B cell (primary cell): ENCODE measurements at regions not wholly inside any gene's neighbourhood (a gene's known extent, or its start where the extent isn't known, plus 50 kb on each side); places are given as distances from the start of the nearest gene placed in this dataset.

ENCODE experiments used
- ATAC-seq: fragments of 200-7000 bp; cut with Tn5 transposase; one replicate; pipeline ENCODE4 v1.10.0; 2021; ENCODE audit warnings: low read depth, mild to moderate bottlenecking, moderate number of reproducible peaks, moderate library complexity
- CTCF ChIA-PET: fragments of 350-600 bp; sonication (Branson Sonifier 250); formaldehyde crosslinking; loops from one replicate; lab custom pipeline; 2021; ENCODE audit warnings: antibody characterized with exemption, inconsistent platforms; lab: Charles Lee
- POLR2A ChIA-PET: fragments of 350-600 bp; sonication (Branson Sonifier 250); formaldehyde crosslinking; loops from one replicate; lab custom pipeline; 2021; ENCODE audit warnings: antibody characterized with exemption; lab: Charles Lee
- DNase-seq: peaks from one replicate; pipeline ENCODE4 v3.0.0; 2013
- H2AFZ ChIP-seq: 2 replicates; pipeline ENCODE4 v1.6.1; 2012; ENCODE audit warnings: mild to moderate bottlenecking, low read depth, low read length; ENCODE audit not compliant: insufficient read depth, poor library complexity, severe bottlenecking
- H3K27ac ChIP-seq, 2 donors: 1 replicate in 1 of 2; 2 replicates in 1 of 2; pipeline ENCODE4 v1.5.1; 2012 to 2013; ENCODE audit warnings: low read length in 2 of 2, mild to moderate bottlenecking in 2 of 2, moderate library complexity in 1 of 2
- H3K27me3 ChIP-seq, 4 experiments: fragments of 200-600 bp in 1 of 4; sonication (generic) in 1 of 4; replicated peaks in 1 of 4; 1 replicate in 2 of 4; 2 replicates in 2 of 4; pipeline versions ENCODE4 v1.6.1 to v1.7.0; 2013 to 2016; ENCODE audit warnings: low read length in 3 of 4, mild to moderate bottlenecking in 2 of 4, mixed read lengths in 1 of 4, moderate library complexity in 1 of 4; ENCODE audit not compliant: insufficient read depth in 4 of 4, control insufficient read depth in 3 of 4; ENCODE audit errors: control extremely low read depth in 1 of 4
- H3K36me3 ChIP-seq, 2 experiments: replicated peaks in 1 of 2; 1 replicate in 1 of 2; 2 replicates in 1 of 2; pipeline versions ENCODE4 v1.6.1 to v1.7.1; 2013; ENCODE audit warnings: low read length in 1 of 2; ENCODE audit not compliant: insufficient read depth in 2 of 2, control insufficient read depth in 1 of 2; ENCODE audit errors: control extremely low read depth in 1 of 2, extremely low read depth in 1 of 2
- H3K4me1 ChIP-seq, 2 donors: fragments of 200-600 bp in 1 of 2; sonication (generic) in 1 of 2; 1 replicate in 1 of 2; 2 replicates in 1 of 2; pipeline versions ENCODE4 v1.5.1 to v1.6.1; 2013 to 2017; ENCODE audit warnings: low read length in 2 of 2; ENCODE audit not compliant: control insufficient read depth in 2 of 2, insufficient read depth in 2 of 2
- H3K4me2 ChIP-seq: replicated peaks from 2 replicates; pipeline ENCODE3; 2012; ENCODE audit warnings: mild to moderate bottlenecking, low read depth, low read length; ENCODE audit not compliant: poor library complexity, severe bottlenecking
- H3K4me3 ChIP-seq, 5 experiments: fragments of 200-600 bp in 1 of 5; sonication (generic) in 1 of 5; 1 replicate in 3 of 5; 2 replicates in 2 of 5; pipeline versions ENCODE4 v1.5.1 to v1.7.0; 2011 to 2016; ENCODE audit warnings: low read length in 4 of 5, mild to moderate bottlenecking in 4 of 5, low read depth in 2 of 5, control low read depth in 1 of 5, moderate library complexity in 1 of 5; ENCODE audit not compliant: insufficient read depth in 1 of 5; ENCODE audit errors: control extremely low read depth in 1 of 5, extremely low read depth in 1 of 5
- H3K79me2 ChIP-seq: fragments of 200-600 bp; sonication (generic); one replicate; pipeline ENCODE4 v1.6.0; 2016; ENCODE audit warnings: low read length; ENCODE audit not compliant: control insufficient read depth, insufficient read depth
- H3K9ac ChIP-seq: fragments of 200-600 bp; sonication (generic); 2 replicates; pipeline ENCODE4 v1.6.1; 2017; ENCODE audit warnings: mild to moderate bottlenecking, low read length, moderate library complexity
- H3K9me3 ChIP-seq, 3 donors: one replicate each; pipeline versions ENCODE4 v1.6.1 to v1.7.1; 2013; ENCODE audit warnings: low read length in 2 of 3; ENCODE audit not compliant: control insufficient read depth in 2 of 3, insufficient read depth in 1 of 3; ENCODE audit errors: control extremely low read depth in 1 of 3
- H4K20me1 ChIP-seq: 2 replicates; pipeline ENCODE4 v1.6.0; 2012; ENCODE audit warnings: mild to moderate bottlenecking, low read length; ENCODE audit not compliant: insufficient read depth, control insufficient read depth, poor library complexity, severe bottlenecking
- H3K27ac Mint-ChIP-seq: one replicate; pipeline ENCODE4 v1.8.0; 2021; ENCODE audit warnings: mixed read lengths
- H3K27me3 Mint-ChIP-seq: one replicate; pipeline ENCODE4 v1.8.0; 2021; ENCODE audit warnings: mixed read lengths
- H3K4me1 Mint-ChIP-seq: one replicate; pipeline ENCODE4 v1.8.0; 2021; ENCODE audit warnings: mixed read lengths
- H3K4me3 Mint-ChIP-seq: one replicate; pipeline ENCODE4 v1.8.0; 2021; ENCODE audit warnings: mixed read lengths
- H3K9me3 Mint-ChIP-seq: one replicate; pipeline ENCODE4 v1.8.0; 2022; ENCODE audit warnings: mixed read lengths; ENCODE audit not compliant: insufficient read depth
- EZH2 ChIP-seq: IDR thresholded peaks from 2 replicates; pipeline ENCODE4 v1.6.1; 2012; ENCODE audit warnings: borderline replicate concordance, low read depth, mild to moderate bottlenecking, moderate library complexity, low read length; ENCODE audit not compliant: insufficient read depth, poor library complexity, severe bottlenecking
- WGBS: methylation state at CpG from one replicate; pipeline ENCODE4 v1.1.5; 2013; ENCODE audit warnings: missing lambda C conversion rate; ENCODE audit not compliant: insufficient coverage; 5-methylcytosine and 5-hydroxymethylcytosine counted together
- intact Hi-C: fragments of 100-400 bp; cut with micrococcal nuclease; formaldehyde crosslinking; loops from one replicate; pipeline ENCODE4 v1.10.0; 2022
- TF ChIP-seq, protein P1 (sequence below): fragments of 200-600 bp; IDR thresholded peaks from one replicate; pipeline ENCODE4 v1.8.0; 2022; ENCODE audit warnings: antibody characterized with exemption, mild to moderate bottlenecking

DNA sequence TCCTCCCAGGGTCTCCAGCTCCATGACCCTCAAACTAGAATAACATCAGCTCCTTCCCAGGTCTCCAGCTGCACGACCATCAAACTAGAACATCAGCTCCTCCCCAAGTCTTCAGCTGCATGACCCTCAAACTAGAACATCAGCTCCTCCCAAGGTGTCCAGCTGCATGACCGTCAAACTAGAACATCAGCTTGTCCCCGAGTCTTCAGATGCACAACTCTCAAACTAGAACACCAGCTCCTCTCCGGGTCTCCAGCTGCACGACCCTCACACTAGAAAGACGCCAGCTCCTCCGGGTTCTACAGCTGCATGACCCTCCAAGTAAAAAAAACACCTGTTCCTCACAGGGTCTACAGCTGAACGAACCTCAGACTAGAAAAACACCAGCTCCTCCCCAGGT lies 312.9 kb upstream of the TFPI start:
- Histone ChIP-seq H3K4me3 (no peak overlapping the region), H3K79me2 (no peaks in the 10 kb centered on the region), H3K36me3 (no peaks in the 10 kb centered on the region), H3K27me3 (no peaks in the 10 kb centered on the region), H3K9me3 (peaks cover 0 to 17% (median 0%) of the 10 kb centered on the region in 3 donors), H3K27ac (no peak overlapping the region), H3K9ac (no peak overlapping the region), H2AFZ (no peak overlapping the region), H3K4me1 (no peaks in the 10 kb centered on the region), H4K20me1 (no peaks in the 10 kb centered on the region), H3K4me2 (no peak overlapping the region)
- no peak for TF ChIP-seq EZH2
- TF ChIP-seq, protein P1, sequence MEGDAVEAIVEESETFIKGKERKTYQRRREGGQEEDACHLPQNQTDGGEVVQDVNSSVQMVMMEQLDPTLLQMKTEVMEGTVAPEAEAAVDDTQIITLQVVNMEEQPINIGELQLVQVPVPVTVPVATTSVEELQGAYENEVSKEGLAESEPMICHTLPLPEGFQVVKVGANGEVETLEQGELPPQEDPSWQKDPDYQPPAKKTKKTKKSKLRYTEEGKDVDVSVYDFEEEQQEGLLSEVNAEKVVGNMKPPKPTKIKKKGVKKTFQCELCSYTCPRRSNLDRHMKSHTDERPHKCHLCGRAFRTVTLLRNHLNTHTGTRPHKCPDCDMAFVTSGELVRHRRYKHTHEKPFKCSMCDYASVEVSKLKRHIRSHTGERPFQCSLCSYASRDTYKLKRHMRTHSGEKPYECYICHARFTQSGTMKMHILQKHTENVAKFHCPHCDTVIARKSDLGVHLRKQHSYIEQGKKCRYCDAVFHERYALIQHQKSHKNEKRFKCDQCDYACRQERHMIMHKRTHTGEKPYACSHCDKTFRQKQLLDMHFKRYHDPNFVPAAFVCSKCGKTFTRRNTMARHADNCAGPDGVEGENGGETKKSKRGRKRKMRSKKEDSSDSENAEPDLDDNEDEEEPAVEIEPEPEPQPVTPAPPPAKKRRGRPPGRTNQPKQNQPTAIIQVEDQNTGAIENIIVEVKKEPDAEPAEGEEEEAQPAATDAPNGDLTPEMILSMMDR: no peak
- 87% methylated on average over 8 of the region's 8 CpGs for WGBS
- DNase-seq (no peak), ATAC-seq (no peak)
- Mint-ChIP-seq H3K9me3 (peaks cover 5% of the 10 kb centered on the region), H3K27ac (no peak overlapping the region), H3K4me3 (no peak overlapping the region), H3K4me1 (no peaks in the 10 kb centered on the region), H3K27me3 (no peaks in the 10 kb centered on the region)
- POLR2A ChIA-PET: no interaction called here
- intact Hi-C loops: no loop called here
- CTCF ChIA-PET: interaction anchor here (0.6 kb wide), 1 partner anchor 563 kb away, joined by 4 read pairs; no protein-coding TSS in a partner anchor

DNA sequence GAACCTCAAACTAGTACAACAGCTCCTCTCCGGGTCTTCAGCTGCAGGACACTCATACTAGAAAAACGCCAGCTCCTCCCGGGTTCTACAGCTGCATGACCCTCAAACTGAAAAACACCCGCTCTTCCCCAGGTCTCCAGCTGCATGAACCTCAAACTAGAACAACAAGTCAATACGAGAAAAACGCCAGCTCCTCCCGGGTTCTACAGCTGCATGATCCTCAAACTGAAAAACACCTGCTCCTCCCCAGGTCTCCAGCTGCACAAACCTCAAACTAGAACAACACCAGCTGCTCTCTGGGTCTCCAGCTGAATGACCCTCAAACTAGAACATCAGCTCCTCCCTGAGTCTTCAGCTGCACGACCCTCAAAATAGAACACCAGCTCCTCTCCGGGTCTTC lies 315.0 kb upstream of the TFPI start:
- Histone ChIP-seq H3K4me1 (no peaks in the 10 kb centered on the region), H3K79me2 (no peaks in the 10 kb centered on the region), H3K9me3 (peaks cover 0 to 17% (median 0%) of the 10 kb centered on the region in 3 donors), H3K9ac (no peak overlapping the region), H3K4me3 (no peak overlapping the region), H4K20me1 (no peaks in the 10 kb centered on the region), H3K36me3 (no peaks in the 10 kb centered on the region), H3K4me2 (no peak overlapping the region), H3K27ac (no peak overlapping the region), H2AFZ (no peak overlapping the region), H3K27me3 (no peaks in the 10 kb centered on the region)
- no peak overlapping the region for H3K4me3 Mint-ChIP-seq
- H3K4me1 Mint-ChIP-seq: no peaks in the 10 kb centered on the region
- ATAC-seq (no peak), DNase-seq (no peak)
- ChIA-PET POLR2A (no interaction called here), CTCF (no interaction called here)
- intact Hi-C loops: no loop called here
- H3K9me3 Mint-ChIP-seq: peaks cover 7% of the 10 kb centered on the region
- TF ChIP-seq EZH2: no peak
- TF ChIP-seq, protein P1: no peak
- H3K27me3 Mint-ChIP-seq: no peaks in the 10 kb centered on the region
- H3K27ac Mint-ChIP-seq: no peak overlapping the region
- 78% methylated on average over 9 of the region's 9 CpGs for WGBS
